Calu3 (cell line): ENCODE measurements at regions not wholly inside any gene's neighbourhood (a gene's known extent, or its start where the extent isn't known, plus 50 kb on each side); places are given as distances from the start of the nearest gene placed in this dataset.

Experiments used
- BruUV-seq: library from RNA; stranded (reverse); fragments of 400-500 nt; replicated peaks from 2 replicates; lab custom pipeline; 2021; lab: Mats Ljungman, UMichigan
- CTCF ChIA-PET: fragments of 300-600 bp; sonication (Branson Sonifier 250); formaldehyde crosslinking; loops from one replicate; lab custom pipeline; 2022; ENCODE audit warnings: antibody characterized with exemption; lab: Charles Lee
- DNase-seq: peaks from one replicate; pipeline ENCODE4 v3.0.0; 2022
- H3K27ac Mint-ChIP-seq: one replicate; pipeline ENCODE4 v1.8.0; 2022; ENCODE audit warnings: mixed read lengths; ENCODE audit not compliant: unreplicated experiment
- H3K27me3 Mint-ChIP-seq: one replicate; pipeline ENCODE4 v1.8.0; 2022; ENCODE audit warnings: mixed read lengths; ENCODE audit not compliant: unreplicated experiment
- H3K36me3 Mint-ChIP-seq: one replicate; pipeline ENCODE4 v1.8.0; 2022; ENCODE audit warnings: mild to moderate bottlenecking, moderate library complexity, mixed read lengths; ENCODE audit not compliant: insufficient read depth, unreplicated experiment
- H3K4me1 Mint-ChIP-seq: one replicate; pipeline ENCODE4 v1.8.0; 2022; ENCODE audit warnings: mild to moderate bottlenecking, low read depth, mixed read lengths; ENCODE audit not compliant: unreplicated experiment
- H3K4me3 Mint-ChIP-seq: one replicate; pipeline ENCODE4 v1.8.0; 2022; ENCODE audit warnings: mild to moderate bottlenecking, low read depth, moderate library complexity, mixed read lengths; ENCODE audit not compliant: unreplicated experiment
- H3K9me3 Mint-ChIP-seq: one replicate; pipeline ENCODE4 v1.8.0; 2022; ENCODE audit warnings: low read depth, mixed read lengths; ENCODE audit not compliant: unreplicated experiment
- intact Hi-C: fragments of 100-400 bp; cut with micrococcal nuclease; formaldehyde crosslinking; loops from one replicate; pipeline ENCODE4 v1.10.0; 2022; ENCODE audit not compliant: unreplicated experiment
- TF ChIP-seq, protein P1 (sequence below): fragments of 200-600 bp; IDR thresholded peaks from one replicate; pipeline ENCODE4 v1.8.0; 2022; ENCODE audit warnings: antibody characterized with exemption; ENCODE audit not compliant: unreplicated experiment

DNA sequence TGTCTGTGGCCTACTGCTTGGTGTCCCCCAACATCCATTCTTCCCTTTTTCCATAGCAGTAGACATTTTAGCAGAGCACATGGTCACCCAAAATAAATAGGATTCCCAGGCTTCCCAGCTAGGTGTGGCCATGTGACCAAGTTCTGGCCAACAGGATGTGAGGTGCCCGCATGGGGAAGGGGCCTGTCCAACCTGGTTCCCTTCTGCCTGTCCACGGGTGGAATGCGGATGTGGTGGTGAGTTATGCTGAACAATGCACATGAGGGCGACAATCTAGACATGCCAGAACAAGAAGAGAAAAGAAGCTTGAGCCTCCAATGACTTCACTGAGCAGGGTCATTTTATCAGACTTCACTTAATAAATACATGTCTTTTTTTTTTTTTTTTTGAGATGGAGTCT lies 77.6 kb upstream of the DLG1 start:
- intact Hi-C loops = loop anchor here (10.0 kb wide), 1 partner anchor 129 kb away; no protein-coding TSS in a partner anchor
- H3K27ac Mint-ChIP-seq = no peak overlapping the region
- H3K36me3 Mint-ChIP-seq = no peaks in the 10 kb centered on the region
- H3K4me3 Mint-ChIP-seq = no peak overlapping the region
- no TSS peak for BruUV-seq
- no peak for DNase-seq
- CTCF ChIA-PET = no interaction called here
- TF ChIP-seq, protein P1, sequence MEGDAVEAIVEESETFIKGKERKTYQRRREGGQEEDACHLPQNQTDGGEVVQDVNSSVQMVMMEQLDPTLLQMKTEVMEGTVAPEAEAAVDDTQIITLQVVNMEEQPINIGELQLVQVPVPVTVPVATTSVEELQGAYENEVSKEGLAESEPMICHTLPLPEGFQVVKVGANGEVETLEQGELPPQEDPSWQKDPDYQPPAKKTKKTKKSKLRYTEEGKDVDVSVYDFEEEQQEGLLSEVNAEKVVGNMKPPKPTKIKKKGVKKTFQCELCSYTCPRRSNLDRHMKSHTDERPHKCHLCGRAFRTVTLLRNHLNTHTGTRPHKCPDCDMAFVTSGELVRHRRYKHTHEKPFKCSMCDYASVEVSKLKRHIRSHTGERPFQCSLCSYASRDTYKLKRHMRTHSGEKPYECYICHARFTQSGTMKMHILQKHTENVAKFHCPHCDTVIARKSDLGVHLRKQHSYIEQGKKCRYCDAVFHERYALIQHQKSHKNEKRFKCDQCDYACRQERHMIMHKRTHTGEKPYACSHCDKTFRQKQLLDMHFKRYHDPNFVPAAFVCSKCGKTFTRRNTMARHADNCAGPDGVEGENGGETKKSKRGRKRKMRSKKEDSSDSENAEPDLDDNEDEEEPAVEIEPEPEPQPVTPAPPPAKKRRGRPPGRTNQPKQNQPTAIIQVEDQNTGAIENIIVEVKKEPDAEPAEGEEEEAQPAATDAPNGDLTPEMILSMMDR = no peak
- H3K9me3 Mint-ChIP-seq = no peaks in the 10 kb centered on the region
- H3K4me1 Mint-ChIP-seq = peaks cover 19% of the 10 kb centered on the region
- no peaks in the 10 kb centered on the region for H3K27me3 Mint-ChIP-seq

DNA sequence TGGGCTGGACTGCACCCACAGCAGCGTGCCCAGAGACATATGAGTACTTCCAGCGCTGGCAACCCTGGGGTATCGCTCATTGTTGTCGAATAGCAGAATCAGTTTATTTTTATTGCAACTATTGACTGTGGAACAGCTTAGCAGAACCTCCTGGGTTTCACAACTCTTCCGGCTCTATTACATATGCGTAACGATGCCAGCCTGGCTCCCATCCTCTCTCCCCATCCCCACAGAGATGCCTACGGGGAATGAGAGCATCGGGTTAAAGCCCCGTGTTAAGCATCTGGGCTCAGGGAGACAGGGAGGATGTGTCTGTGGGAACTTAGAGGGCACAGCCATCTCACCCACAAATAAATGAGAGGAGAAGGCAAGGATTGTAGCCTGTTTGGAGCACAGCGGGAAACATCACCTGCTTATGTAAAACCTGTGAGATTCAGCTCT lies 76.6 kb upstream of the DLG1 start:
- peaks cover 19% of the 10 kb centered on the region for H3K4me1 Mint-ChIP-seq
- TF ChIP-seq, protein P1 = no peak
- BruUV-seq = no TSS peak
- H3K4me3 Mint-ChIP-seq = no peak overlapping the region
- DNase-seq = no peak
- no peaks in the 10 kb centered on the region for H3K9me3 Mint-ChIP-seq
- no peaks in the 10 kb centered on the region for H3K36me3 Mint-ChIP-seq
- intact Hi-C loops = loop anchor here (10.0 kb wide), 1 partner anchor 130 kb away; no protein-coding TSS in a partner anchor
- no peaks in the 10 kb centered on the region for H3K27me3 Mint-ChIP-seq
- CTCF ChIA-PET = no interaction called here
- no peak overlapping the region for H3K27ac Mint-ChIP-seq

DNA sequence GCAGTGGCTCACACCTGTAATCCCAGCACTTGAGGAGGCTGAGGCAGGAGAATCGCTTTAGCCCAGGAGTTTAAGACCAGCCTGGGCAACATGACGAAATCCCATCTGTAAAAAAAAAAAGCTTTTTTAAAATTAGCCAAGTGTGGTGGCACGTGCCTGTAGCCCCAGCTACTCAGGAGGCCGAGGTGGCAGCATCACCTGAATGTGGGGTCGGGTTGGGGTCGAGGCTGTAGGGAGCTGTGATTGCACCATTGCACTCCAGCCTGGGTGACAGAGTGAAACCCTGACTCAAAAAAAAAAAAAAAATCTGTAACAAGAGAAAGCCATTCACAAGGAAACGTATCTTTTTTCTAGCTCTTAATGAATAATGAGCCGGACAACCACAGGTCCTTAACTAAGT lies 74.7 kb upstream of the DLG1 start:
- H3K4me1 Mint-ChIP-seq = peaks cover 19% of the 10 kb centered on the region
- TF ChIP-seq, protein P1 = no peak
- H3K36me3 Mint-ChIP-seq = no peaks in the 10 kb centered on the region
- no peaks in the 10 kb centered on the region for H3K27me3 Mint-ChIP-seq
- CTCF ChIA-PET = interaction anchor here (1.1 to 1.2 kb wide), 2 partner anchors 56 to 81 kb away, joined by 3 read pairs; no protein-coding TSS in a partner anchor
- H3K4me3 Mint-ChIP-seq = no peak overlapping the region
- intact Hi-C loops = loop anchor here (10.0 kb wide), 1 partner anchor 132 kb away; no protein-coding TSS in a partner anchor
- DNase-seq = no peak
- H3K9me3 Mint-ChIP-seq = no peaks in the 10 kb centered on the region
- no peak overlapping the region for H3K27ac Mint-ChIP-seq
- BruUV-seq = no TSS peak

DNA sequence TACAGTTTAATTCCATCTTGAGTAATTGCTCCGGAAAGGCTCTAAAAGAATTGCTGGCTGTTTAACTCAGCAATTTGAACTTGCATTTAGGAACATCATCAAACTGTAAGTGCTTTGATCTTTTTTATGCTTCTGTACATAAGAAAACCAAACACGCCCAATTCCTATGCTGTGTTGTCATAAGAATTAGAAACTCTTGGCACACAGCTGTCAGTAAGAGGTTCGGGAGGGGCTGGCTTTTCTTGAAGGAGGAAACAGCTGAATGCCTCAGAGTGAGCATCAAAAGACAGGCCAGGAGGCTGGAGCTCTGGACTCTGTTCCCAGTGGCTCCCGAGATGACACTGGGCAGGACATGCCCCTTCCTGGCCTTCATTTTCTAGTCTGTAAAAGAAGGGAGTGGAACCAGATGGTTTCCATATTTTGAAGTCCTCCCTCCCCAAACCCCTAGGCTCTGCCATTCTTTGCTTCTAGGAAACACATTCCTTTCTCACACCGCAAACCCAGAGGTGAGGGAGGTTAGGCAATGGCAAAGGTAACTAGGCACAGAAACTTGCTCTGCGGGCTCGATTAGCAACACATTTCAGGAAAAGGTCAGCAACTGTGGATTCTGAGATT lies 73.7 kb upstream of the DLG1 start:
- Mint-ChIP-seq H3K9me3 (no peaks in the 10 kb centered on the region), H3K27me3 (no peaks in the 10 kb centered on the region), H3K4me3 (no peak overlapping the region), H3K36me3 (no peaks in the 10 kb centered on the region), H3K4me1 (peaks cover 27% of the 10 kb centered on the region), H3K27ac (no peak overlapping the region)
- TF ChIP-seq, protein P1 = no peak
- intact Hi-C loops = loop anchor here (10.0 kb wide), 1 partner anchor 133 kb away; no protein-coding TSS in a partner anchor
- DNase-seq = peak; percentile 62
- CTCF ChIA-PET = interaction anchor here (0.5 to 1.2 kb wide), 2 partner anchors 82 to 94 kb away, joined by 3 to 4 read pairs; no protein-coding TSS in a partner anchor
- BruUV-seq = no TSS peak
